ENCODE measurements at regions not wholly inside any gene's neighbourhood (a gene's known extent, or its start where the extent isn't known, plus 50 kb on each side); places are given as distances from the start of the nearest gene placed in this dataset.

DNA sequence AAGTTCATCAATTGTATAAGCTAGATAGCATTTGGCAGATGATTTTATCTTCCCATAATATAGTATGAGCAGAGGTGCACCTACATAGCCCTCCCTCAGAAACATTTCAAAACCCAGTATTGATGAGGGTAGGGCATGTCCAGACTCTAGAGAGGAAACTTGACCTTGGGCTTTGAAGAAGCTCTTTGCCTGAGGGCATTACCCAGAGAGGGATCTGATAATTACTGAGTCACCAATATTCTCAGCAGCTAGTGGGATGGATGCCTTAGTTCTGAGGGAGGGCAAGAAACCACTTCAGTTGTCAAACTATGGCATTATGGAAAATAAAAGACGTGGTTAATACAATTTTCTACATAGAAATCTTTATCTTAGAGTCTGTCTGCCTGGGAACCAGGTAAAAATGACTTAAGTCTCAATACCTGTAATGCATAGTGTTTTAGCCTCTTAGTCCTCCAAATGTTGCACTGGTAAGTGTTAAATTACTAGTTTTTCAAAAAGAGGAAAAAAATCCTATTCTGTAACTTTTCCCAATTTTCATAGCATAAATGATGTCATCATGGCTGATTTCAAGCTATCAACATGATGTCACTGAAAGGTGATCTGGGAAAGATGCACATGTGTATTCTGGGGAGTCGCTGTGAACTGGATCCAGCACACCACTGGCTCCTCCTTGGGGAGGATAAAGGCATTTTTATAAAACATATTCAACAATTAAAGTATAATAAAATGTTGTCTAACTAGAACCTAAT lies 809.0 kb downstream of the KCTD16 start:
- TF ChIP-seq POLR2AphosphoS5 (IDR thresholded peaks at IDR 0.05; ENCODE audit: insufficient read depth in 1 of 2, low read depth in 1 of 2) (no peak), POLR2A (IDR thresholded peaks at IDR 0.05) (no peak)
- TF ChIP-seq, protein P1, sequence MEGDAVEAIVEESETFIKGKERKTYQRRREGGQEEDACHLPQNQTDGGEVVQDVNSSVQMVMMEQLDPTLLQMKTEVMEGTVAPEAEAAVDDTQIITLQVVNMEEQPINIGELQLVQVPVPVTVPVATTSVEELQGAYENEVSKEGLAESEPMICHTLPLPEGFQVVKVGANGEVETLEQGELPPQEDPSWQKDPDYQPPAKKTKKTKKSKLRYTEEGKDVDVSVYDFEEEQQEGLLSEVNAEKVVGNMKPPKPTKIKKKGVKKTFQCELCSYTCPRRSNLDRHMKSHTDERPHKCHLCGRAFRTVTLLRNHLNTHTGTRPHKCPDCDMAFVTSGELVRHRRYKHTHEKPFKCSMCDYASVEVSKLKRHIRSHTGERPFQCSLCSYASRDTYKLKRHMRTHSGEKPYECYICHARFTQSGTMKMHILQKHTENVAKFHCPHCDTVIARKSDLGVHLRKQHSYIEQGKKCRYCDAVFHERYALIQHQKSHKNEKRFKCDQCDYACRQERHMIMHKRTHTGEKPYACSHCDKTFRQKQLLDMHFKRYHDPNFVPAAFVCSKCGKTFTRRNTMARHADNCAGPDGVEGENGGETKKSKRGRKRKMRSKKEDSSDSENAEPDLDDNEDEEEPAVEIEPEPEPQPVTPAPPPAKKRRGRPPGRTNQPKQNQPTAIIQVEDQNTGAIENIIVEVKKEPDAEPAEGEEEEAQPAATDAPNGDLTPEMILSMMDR (IDR thresholded peaks at IDR 0.05) = no peak

Data from vagina (tissue), 2 donors.